CD4-positive, alpha-beta T cell treated with Interleukin-15 for 1 hour (primary cell): ENCODE measurements at regions not wholly inside any gene's neighbourhood (a gene's known extent, or its start where the extent isn't known, plus 50 kb on each side); places are given as distances from the start of the nearest gene placed in this dataset.
A peak's percentile ranks its signal among the peaks of the same experiment; 100 is the strongest.

Experiments
- DNase-seq: peaks from one replicate; pipeline ENCODE4 v3.0.0-alpha.2; 2020

DNA sequence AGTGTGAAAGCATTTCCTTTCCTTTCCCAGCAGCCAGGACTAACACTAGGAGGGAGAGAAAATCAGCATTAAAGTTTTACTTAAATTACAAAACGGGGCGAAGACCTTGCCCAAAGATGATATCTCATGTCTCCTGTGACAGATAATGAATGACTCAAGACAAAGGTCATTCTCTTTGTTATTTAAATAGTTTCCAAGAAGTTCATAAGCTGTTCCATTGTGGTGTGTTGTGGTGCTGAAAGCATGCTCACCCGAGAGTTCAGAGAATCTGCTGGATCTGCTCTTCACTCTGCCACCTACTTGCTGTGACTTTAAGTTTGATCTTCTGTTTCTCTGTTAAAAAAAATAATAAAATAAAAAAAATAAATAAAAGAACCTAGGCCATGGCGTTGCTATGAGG, 265.9 kb upstream of the NR4A3 start:
- no peak for DNase-seq

DNA sequence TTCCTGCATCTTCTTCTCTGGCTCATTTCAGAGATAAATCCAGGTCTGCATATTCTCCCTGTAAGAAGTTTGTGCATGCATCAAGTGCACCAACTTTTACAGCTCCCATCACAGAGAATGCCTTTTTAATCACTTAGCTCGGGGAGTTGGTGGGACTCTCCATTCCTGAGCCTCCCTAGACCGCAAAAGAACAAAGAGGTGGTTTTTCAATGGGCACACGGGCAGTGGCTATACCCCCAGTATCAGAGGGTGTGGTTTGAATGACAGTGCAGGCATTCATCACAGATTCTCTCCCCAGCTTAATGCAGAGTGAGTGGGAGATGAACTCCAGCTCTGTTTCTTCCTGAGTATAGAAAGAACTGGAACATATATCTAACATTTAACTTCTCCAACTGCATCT, 264.7 kb upstream of the NR4A3 start:
- no peak for DNase-seq

DNA sequence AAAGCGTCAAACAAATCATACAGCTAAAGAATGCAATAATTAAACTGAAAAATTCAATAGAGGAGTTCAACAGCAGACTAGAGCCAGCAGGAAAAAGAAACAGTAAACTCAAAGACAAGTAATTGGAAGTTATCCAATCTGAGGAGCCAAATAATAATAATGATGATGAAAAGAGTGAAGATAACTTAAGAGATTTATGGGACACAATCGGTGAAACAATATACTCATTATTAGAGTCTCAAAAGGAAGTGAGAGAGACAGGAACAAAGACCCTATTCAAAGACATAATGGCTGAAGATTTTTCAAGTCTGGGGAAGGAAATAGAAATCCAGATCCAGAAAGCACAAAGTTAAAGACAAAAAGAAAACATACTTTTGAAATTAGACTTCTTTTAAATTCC, 263.9 kb upstream of the NR4A3 start:
- DNase-seq, result no peak

DNA sequence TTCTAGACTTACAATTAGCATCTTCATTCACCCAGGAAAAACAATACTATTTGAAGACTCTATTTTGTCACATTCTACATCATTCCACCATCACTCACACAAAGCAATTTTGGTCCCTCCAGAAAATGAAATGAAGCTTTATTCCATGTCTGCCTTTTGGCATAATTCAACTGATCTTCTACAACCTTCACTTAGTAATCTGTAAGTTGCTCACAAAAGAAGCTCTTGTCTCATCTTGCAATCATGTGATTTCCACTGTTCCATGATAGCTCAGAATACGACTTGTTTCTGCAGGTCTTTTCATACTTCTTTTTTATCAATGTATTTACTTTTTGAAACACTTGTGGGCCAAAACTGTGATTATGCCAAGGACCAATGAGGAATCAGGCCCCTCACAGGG, 261.9 kb upstream of the NR4A3 start:
- DNase-seq, result no peak

DNA sequence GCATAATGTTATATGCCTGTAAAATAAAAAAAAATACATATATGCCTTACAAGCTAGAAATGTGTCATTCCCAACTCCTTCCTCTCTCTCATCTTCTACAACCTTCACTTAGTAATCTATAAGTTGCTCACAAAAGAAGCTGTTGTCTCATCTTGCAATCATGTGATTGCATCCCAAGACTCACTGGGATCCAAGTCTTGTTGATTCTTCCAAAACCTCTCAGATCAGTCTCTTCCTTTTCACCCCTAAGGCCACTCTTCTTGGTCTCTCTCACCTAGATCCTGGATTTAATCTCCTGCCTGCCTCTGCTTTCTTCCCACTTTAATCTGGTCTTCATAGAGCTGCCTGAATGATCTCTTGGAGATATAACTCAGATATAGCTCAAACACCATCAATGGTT, 261.1 kb upstream of the NR4A3 start:
- no peak for DNase-seq

DNA sequence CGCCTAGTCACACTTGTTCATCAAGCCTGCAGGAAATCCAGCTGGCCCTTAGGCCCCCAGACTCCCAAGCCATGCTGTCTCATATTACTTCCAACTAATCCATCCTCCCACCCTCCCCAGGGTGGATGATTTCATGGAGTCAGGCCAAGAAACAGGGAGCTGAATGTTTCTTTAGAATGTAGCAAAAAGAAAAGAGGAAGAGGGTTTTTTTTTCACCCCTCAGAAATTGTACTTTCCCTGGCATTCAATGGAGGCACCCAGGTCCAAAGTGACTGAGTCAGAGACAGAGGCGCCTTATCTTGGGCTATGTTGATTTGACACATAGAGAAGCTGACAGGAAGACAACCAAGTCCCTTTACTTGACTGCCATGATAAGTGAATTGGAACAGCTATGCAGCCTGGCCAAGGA, 260.2 kb upstream of the NR4A3 start:
- no peak for DNase-seq

DNA sequence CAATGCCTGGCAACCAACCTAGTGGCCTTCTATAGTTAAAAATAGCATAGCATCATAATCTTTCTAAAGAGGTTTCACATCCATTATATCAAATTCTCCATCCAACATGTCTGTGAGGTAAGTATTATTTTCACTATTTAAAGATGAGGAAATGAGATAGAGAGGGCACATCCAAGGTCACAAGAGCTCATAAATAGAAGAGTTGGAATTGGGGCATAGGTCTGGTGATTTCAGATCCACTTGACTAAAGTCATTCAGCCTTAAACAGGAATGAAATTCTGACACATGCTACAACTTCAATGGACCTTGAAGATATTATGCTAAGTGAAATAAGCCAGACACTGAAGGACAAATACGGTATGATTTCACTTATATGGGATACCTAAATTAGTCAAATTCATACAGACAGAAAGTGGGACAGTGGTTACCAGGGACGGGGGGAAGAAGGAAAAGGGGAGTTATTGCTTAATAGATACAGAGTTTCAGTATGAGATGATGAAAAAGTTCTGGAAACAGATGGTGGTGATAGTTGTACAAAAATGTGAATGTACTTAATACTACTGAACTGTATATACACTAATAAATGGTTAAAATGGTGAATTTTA, 259.6 kb upstream of the NR4A3 start:
- no peak for DNase-seq

DNA sequence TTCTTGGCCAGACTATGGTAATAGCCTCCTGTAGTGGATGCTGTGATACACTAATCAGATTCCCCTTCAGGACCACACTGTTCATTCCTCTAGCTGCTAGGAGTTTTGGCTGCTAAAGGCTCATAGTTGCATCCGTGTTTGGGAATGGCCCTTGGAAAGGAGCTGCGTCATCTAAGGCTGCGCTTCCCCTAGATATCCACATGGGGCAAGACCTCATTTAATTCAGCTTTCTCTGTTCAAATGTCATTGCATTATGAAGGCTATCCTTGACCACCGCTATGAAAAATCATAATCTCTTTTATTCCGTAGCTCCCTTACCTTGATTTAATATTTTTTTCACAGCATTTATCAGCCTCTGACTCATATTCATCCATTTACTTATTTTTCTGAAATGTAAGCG, 258.3 kb upstream of the NR4A3 start:
- DNase-seq, result no peak

DNA sequence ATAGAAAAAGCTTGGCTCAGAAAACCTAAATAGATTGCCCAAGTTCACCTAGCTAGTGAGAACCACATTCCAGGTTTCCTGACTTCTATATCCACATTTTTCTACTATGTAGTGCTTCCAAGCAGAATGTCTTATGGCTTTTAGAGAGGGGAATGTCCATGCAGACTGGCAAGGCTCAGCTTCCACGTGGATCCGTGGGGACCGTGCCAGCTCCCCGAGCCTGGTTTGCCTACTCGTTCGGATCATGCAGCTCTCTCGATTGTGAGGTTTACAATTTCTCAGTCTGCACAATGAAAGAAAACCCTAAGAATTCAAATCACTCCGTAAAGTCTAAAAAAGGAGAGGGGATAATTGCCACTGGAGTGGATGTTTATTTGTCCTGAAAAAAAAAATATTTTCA, 256.5 kb upstream of the NR4A3 start:
- no peak for DNase-seq

DNA sequence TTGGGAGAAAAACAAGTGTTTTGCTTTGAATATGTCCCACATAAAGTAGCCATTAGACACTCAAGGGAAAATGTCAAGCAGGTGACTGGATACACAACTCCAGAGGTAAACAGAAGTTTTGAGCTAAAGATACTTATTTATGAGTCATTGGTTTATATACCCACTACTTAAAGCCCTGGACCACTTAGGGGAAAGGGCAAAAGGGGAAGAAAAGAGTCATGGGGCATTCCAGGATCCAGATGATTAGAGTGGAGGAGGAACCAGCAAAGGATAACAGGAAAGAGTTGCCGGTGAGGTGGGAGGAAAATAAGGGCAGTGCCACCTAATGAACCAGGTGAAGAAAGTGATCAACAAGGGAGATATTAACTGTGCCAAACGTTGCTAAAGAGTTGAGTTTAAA, 254.2 kb upstream of the NR4A3 start:
- DNase-seq, result no peak

DNA sequence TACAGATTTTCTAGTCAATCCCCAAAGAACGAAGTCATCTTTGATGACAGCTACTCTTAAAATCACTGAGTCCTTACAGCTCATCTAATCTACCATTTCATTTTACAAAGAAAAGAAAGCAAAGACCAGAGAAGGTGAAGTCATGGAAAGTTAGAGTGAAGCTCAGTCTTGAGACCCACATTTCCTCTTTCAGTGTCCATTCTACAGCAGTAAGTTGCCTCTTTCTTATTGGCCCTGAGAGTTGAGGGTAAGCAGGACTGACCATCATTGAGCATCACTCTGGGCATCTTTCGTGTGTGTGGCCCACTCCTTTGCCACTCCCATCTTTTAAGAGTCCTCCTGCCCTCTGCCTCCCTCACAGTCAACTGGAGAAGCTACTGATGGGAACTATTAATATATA, 251.8 kb upstream of the NR4A3 start:
- no peak for DNase-seq

DNA sequence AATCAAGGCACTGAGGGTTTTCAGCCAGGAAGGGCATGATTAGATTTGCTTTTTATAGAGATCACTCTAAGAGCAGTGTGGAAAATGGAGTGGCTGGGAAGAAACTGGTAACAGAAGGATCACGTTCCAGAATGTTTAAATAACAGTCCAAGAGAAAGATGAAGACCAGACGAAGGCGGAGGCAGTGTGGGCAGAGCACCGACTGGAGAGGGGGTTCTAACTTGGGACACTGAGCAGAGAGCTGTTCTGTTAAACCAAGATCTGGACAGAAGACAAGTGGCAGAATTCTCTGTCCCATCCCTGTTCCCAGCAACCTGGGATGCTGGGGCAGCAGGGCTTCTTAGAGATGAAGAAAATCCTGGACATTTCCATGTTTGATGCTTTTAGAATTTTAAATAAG, 249.1 kb upstream of the NR4A3 start:
- no peak for DNase-seq

DNA sequence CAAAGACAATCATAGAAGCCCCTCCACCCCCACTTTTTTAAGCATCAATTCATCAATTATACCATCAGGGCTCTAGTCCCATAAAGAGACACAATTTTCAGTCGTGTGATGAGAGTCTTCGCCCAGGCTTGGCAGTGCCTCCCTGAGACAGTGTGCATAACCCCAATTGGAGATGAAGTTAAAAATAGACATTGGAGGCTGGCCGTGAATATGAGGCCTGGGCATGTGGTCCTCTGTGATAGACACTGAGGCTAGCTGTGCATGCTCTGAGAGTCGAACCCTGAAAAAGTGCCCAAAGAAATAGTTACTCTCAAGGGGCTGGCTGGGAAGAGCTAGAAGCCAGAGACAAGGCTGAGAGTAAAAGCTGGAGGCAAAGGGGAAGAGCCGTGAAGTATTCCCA, 248.6 kb upstream of the NR4A3 start:
- no peak for DNase-seq

DNA sequence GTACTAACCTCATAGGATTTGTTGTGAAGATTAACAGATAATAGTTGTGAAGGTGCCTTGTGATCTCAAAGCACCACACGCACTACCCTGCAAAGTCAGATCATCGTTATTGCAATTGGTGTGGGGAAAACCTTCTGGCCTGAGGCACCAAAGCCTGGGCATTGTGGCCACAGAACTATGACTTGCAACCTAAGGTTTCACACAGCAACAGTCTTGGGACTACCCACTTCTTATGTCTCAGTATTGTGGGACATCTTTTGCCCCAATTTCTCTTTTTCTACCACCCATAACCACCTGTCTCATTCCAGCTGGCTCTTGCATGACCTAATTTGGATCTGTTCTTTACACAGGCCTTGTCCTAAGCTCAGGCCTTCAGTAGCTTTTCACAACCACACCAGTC, 247.8 kb upstream of the NR4A3 start:
- no peak for DNase-seq

DNA sequence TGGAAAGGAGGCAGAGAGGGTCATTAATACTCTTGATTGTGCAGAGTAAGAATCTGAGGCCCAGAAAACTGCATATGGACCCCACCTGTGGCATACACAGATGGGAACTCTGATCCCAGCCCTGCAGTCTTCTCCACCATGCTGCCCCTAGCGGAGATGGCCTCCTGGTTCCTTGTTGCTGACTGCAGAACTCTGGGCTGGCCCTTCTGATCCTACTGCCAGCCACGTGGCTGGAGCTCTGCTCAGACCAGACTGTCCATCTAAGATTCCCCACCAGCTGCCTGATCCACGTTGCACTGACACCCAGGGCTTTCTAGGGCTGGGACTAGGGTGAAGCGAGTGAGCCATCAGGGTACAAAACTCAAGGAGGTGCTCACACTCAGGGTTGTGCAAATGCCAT, 245.7 kb upstream of the NR4A3 start:
- no peak for DNase-seq

DNA sequence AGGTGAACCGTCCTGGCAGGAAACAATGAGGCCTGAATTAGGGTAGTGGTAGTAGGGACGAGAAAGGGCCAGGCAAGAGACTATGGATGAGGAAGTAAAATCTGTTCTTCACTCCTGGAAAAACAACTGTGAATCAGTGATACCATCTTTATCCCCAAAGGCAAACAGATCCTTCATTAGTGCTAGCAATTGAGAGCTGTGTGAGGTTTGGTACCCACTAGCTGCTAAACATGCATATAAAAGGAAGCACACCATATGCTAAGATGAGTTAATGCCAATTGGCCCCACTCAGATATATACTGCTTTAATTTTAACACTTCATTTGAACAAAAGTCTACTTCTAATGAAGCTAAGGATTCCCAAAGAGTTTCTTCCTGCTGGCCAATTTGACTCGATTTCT, 244.8 kb upstream of the NR4A3 start:
- DNase-seq, result no peak

DNA sequence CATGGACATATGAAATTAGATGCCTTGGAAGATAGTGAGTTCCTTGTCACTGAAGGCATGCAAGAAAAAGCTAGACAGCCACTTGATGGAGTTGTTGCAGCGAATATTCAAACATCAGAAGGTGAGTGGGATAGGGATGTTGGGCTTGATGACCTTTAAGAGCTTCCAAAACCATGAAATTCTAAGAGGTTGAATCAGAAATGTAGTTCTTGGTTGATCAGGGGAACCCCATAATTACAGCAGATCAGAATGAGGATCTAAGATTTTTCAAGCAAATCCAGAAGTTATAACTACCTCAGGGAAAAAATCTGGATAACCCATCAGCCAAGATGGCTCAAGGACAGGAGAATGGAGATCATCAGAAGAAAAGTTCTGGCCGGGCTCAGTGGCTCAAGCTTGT, 244.3 kb upstream of the NR4A3 start:
- DNase-seq, result no peak

DNA sequence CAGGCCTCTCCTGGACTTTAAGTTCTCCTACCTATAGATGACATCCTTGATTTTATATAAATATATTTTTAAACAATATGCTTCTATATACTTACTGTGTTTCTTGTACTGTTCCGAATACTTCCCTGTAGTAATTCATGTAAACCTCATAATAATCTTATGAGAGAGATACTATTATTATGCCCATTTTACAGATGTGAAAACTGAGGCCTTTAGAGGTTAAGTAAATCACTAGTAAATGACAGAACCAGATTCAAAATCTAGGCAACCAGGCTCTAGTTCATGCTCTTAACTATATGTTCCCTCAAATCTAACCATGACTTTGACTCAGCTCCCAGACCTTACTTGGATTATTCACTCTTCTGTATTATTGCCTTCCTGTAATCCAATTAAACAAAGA, 243.0 kb upstream of the NR4A3 start:
- DNase-seq, result no peak

DNA sequence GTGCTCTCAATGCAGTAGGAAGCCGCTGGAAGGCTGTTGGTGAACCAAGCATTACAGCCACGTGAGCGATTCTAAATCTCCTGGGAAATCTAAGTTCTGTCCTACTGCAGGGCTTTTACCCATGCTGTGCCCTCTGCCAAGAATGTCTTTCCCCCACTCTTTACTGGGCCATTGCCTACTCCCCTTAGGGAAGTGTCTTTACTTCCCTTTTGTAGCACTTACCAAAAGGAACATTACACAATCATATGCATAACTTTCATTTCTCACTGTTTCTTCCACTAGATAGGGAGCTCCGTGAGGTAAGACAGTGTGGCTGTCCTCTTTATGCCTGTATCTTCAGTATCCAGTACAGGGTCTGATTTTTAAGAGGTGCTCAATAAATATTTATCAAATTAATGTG, 241.7 kb upstream of the NR4A3 start:
- peak; percentile 20 for DNase-seq

DNA sequence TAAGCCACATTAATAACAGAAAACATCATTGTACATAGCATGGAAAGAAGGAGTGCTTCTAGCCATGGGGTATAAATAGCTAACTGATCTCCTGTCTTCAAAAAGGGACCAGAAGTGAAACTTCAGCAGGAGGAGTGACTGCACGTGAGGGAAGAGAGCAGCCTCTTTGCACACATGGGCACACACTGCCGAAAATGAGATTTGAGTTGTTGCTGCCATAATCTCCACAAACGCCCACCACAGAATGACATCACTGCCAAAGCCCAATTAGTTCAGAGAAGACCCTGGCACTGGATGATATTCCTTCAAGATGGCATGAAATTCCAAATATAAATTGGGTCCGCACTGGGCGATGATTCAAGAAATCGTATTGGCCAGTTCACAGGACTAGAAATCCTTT, 238.9 kb upstream of the NR4A3 start:
- no peak for DNase-seq

DNA sequence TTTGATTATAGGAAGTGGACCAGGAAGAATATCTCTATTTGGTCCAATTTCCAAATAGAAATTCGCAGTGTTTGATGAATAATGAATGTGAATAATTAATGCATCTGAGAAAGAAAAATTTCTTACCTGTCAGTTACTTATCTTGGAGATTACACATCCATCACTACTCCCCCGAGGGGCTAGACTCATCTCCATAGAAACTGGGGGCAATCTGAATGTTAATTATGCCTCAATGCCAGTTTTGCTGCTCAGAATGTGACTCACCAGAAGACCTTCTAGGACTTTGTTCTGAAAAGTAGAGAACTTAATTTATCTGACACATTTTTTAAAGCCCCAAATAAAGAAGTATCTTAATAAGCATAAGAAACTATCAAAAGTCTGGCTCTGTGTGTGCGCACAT, 233.4 kb upstream of the NR4A3 start:
- DNase-seq, result no peak

DNA sequence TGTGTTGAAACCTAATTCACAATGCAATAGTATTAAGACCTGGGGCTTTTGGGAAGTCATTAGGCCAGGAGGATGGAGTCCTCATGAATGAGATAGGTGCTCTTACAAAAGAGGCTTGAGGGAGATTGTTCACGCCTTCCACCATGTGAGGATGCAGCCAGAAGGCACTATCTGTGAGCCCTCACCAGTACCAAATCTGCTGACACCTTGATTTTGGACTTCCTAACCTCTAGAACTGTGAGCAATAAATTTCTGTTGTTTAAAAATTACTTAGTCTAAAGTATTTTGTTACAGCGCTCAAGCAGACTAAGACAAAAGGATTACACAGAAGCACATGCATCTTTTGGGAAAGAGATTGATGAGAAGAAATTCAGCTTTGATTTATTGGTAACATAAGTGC, 232.9 kb upstream of the NR4A3 start:
- DNase-seq, result no peak

DNA sequence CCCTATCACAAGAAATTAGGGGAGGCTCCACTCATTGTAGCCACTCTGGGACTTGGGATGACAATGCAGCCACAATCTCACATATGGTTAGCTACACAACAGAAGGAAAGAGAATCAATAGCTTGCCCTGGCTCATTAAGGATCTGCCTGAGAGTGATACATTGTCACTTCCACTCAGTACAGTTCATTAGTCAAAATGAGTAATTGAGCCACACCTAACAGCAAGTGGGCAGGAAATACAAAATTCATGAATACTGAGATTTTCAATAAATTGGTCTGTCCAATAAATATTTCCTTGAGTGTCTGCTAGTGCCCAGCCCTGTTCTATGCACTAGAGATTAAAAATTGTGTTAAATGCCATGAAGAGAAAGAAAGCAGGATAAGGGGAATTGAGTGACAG, 231.3 kb upstream of the NR4A3 start:
- DNase-seq, result no peak

DNA sequence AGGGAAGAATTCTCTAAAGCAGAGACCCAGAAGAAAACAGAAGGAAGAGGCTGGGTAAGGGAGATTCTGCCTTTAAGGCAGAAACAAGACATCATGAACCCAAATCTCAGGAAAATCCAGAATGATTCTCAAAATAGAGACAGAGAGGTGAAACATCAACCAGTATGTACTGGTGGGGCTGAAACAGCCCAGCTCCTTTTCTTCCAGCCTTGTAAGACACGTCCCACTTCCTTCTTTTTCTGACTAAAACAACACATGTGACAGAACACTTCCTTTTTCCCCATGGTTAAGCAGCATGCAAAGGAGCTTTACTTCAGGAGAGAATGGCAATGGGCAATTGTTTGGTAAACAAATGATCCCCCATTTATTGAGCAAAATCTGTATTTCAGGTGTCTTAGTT, 230.8 kb upstream of the NR4A3 start:
- peak; percentile 34 for DNase-seq

DNA sequence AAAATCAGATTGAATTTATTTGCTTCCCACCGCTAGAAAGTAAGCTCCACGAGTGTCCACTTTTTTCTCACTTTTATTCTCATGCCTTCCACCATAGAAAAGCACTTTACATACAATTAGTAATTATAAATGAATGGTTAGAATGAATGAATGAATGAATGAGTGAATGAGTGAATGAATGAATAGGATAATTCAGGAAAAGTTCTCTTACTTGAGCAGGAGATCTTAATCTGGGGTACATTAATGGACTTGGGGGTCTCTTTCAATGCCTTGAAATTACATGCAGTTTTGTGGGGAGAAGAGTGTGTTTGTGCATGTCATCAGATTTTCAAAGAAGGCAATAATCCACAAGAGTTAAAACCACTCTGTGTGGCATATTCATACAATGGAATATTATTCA, 229.9 kb upstream of the NR4A3 start:
- DNase-seq, result no peak
